Loucy (cell line): ENCODE measurements at regions not wholly inside any gene's neighbourhood (a gene's known extent, or its start where the extent isn't known, plus 50 kb on each side); places are given as distances from the start of the nearest gene placed in this dataset.

Experiments used
- H2AFZ ChIP-seq: fragments of 200-600 bp; sonication (generic); 2 replicates; pipeline ENCODE4 v1.6.0; 2016; ENCODE audit warnings: antibody characterized with exemption, mild to moderate bottlenecking, low read length, moderate library complexity
- H3F3A ChIP-seq: fragments of 200-600 bp; 2 replicates; pipeline ENCODE4 v1.6.0; 2016; ENCODE audit warnings: antibody characterized with exemption, low read depth, mild to moderate bottlenecking
- H3K27me3 ChIP-seq: fragments of 200-600 bp; sonication (generic); 2 replicates; pipeline ENCODE4 v1.6.1; 2014; ENCODE audit warnings: low read length, mild to moderate bottlenecking; ENCODE audit not compliant: insufficient read depth, poor library complexity, severe bottlenecking
- H3K36me3 ChIP-seq: fragments of 200-600 bp; sonication (generic); 2 replicates; pipeline ENCODE4 v1.6.1; 2016; ENCODE audit warnings: low read length; ENCODE audit not compliant: insufficient read depth
- H3K4me1 ChIP-seq: fragments of 200-600 bp; sonication (generic); 2 replicates; pipeline ENCODE4 v1.5.1; 2014; ENCODE audit warnings: low read length, mild to moderate bottlenecking; ENCODE audit not compliant: insufficient read depth, poor library complexity, severe bottlenecking
- H3K4me2 ChIP-seq: fragments of 200-600 bp; sonication (generic); 2 replicates; pipeline ENCODE4 v1.6.0; 2014; ENCODE audit warnings: antibody characterized with exemption, low read length, low read depth, mild to moderate bottlenecking; ENCODE audit not compliant: poor library complexity, severe bottlenecking
- H3K4me3 ChIP-seq: fragments of 200-600 bp; sonication (generic); 2 replicates; pipeline ENCODE4 v1.5.1; 2014; ENCODE audit warnings: low read length, mild to moderate bottlenecking, mixed read lengths; ENCODE audit not compliant: poor library complexity, severe bottlenecking
- H3K79me2 ChIP-seq: fragments of 200-600 bp; sonication (generic); 2 replicates; pipeline ENCODE4 v1.6.1; 2014; ENCODE audit warnings: low read length; ENCODE audit not compliant: insufficient read depth
- H3K9ac ChIP-seq: fragments of 200-600 bp; sonication (generic); 2 replicates; pipeline ENCODE4 v1.6.0; 2014; ENCODE audit warnings: mild to moderate bottlenecking, low read depth, low read length, moderate library complexity; ENCODE audit not compliant: poor library complexity, severe bottlenecking
- H3K9me2 ChIP-seq: fragments of 200-600 bp; sonication (generic); replicated peaks from 2 replicates; pipeline ENCODE4 v1.6.1; 2016; ENCODE audit warnings: low read depth, low read length, mixed read lengths
- H3K9me3 ChIP-seq: fragments of 200-600 bp; sonication (generic); 2 replicates; pipeline ENCODE4 v1.6.1; 2014; ENCODE audit warnings: mild to moderate bottlenecking, antibody characterized with exemption, low read length, low read depth; ENCODE audit not compliant: insufficient read depth
- H4K20me1 ChIP-seq: fragments of 200-600 bp; sonication (generic); 2 replicates; pipeline ENCODE4 v1.6.0; 2014; ENCODE audit warnings: antibody characterized with exemption, low read length, mild to moderate bottlenecking; ENCODE audit not compliant: insufficient read depth, poor library complexity, severe bottlenecking
- CTCF ChIP-seq: fragments of 200-600 bp; sonication (generic); conservative IDR thresholded peaks from 2 replicates; pipeline ENCODE4 v1.5.1; 2014; ENCODE audit warnings: mild to moderate bottlenecking, antibody characterized with exemption, low read length
- EZH2phosphoT487 ChIP-seq: fragments of 200-600 bp; IDR thresholded peaks from 2 replicates; pipeline ENCODE4 v1.6.1; 2018; ENCODE audit warnings: antibody characterized with exemption, mild to moderate bottlenecking, moderate library complexity, borderline replicate concordance

GRCh38 chr2:45123065-45123464, 113.8 kb upstream of the SIX2 start:
- Histone ChIP-seq H4K20me1 (no peaks in the 10 kb centered on the region), H3F3A (no peaks in the 10 kb centered on the region), H3K9ac (no peak overlapping the region), H3K36me3 (no peaks in the 10 kb centered on the region), H3K4me1 (no peaks in the 10 kb centered on the region), H3K9me3 (no peaks in the 10 kb centered on the region), H2AFZ (no peak overlapping the region), H3K4me2 (no peak overlapping the region), H3K27me3 (no peaks in the 10 kb centered on the region), H3K4me3 (no peak overlapping the region), H3K79me2 (no peaks in the 10 kb centered on the region), H3K9me2 (no peaks in the 10 kb centered on the region)
- TF ChIP-seq EZH2phosphoT487 (no peak), CTCF (no peak)

- H3K9me3 ChIP-seq, result no peaks in the 10 kb centered on the region
- no peak overlapping the region for H2AFZ ChIP-seq
- no peaks in the 10 kb centered on the region for H3K9me2 ChIP-seq
- no peak overlapping the region for H3K4me3 ChIP-seq
- no peaks in the 10 kb centered on the region for H4K20me1 ChIP-seq
- H3K27me3 ChIP-seq, result no peaks in the 10 kb centered on the region
- no peak overlapping the region for H3K4me2 ChIP-seq
- no peaks in the 10 kb centered on the region for H3F3A ChIP-seq
- H3K79me2 ChIP-seq, result no peaks in the 10 kb centered on the region
- TF ChIP-seq CTCF (no peak), EZH2phosphoT487 (no peak)
- no peak overlapping the region for H3K9ac ChIP-seq
- H3K36me3 ChIP-seq, result no peaks in the 10 kb centered on the region
- H3K4me1 ChIP-seq, result no peaks in the 10 kb centered on the region
These were observed 112.1 kb upstream of the SIX2 start for GRCh38 chr2:45121236-45121927.

DNA sequence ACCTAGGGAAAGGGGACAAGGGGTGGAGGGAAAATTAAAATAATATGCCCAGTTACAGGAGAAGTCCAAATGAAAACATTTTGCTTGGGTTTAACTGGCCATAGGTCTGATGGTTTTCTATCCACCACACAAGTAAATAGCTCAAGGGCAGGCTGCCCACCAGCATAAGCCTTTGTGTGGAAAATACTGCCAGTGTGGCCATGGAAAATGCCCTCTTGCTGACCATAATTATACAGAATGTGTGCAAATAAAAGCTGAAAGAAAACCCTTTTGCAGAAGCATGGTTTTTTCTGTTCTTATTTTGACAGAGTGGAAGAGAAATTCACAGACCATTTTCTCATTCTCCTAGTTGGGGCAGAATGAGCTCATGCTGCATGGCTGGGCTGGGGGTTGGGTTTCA, 111.3 kb upstream of the SIX2 start:
- Histone ChIP-seq H3K9me3 (no peaks in the 10 kb centered on the region), H3K27me3 (no peaks in the 10 kb centered on the region), H2AFZ (0 out of 2 replicates have a peak overlapping the region, but pooled peaks have one; percentile 30), H3K4me1 (no peaks in the 10 kb centered on the region), H4K20me1 (no peaks in the 10 kb centered on the region), H3K4me2 (no peak overlapping the region), H3K4me3 (no peak overlapping the region), H3K9me2 (no peaks in the 10 kb centered on the region), H3F3A (no peaks in the 10 kb centered on the region), H3K79me2 (no peaks in the 10 kb centered on the region), H3K9ac (no peak overlapping the region), H3K36me3 (no peaks in the 10 kb centered on the region)
- TF ChIP-seq CTCF, result no peak
- TF ChIP-seq EZH2phosphoT487, result no peak
